Panc1 (cell line): ENCODE measurements at regions not wholly inside any gene's neighbourhood (a gene's known extent, or its start where the extent isn't known, plus 50 kb on each side); places are given as distances from the start of the nearest gene placed in this dataset.

ENCODE experiments used
- ATAC-seq: fragments of 200-7000 bp; cut with Tn5 transposase; 2 replicates; pipeline ENCODE4 v1.9.1; 2020; ENCODE audit warnings: mild to moderate bottlenecking, moderate library complexity
- BruUV-seq: library from RNA; stranded (reverse); fragments of 400-500 nt; replicated peaks from 2 replicates; lab custom pipeline; 2021; lab: Mats Ljungman, UMichigan
- CTCF ChIA-PET: fragments of 300-600 bp; sonication (Branson Sonifier 250); formaldehyde crosslinking; loops from one replicate; lab custom pipeline; 2022; ENCODE audit warnings: antibody characterized with exemption; lab: Charles Lee
- POLR2A ChIA-PET: fragments of 300-600 bp; sonication (Branson Sonifier 250); formaldehyde crosslinking; loops from one replicate; lab custom pipeline; 2022; ENCODE audit warnings: antibody characterized with exemption; lab: Charles Lee
- DNase-seq: peaks from one replicate; pipeline ENCODE4 v3.0.0-alpha.2; 2010; ENCODE audit warnings: low read depth, low spot score
- H3K27ac ChIP-seq: 2 replicates; pipeline ENCODE4 v1.5.1; 2011; ENCODE audit warnings: mild to moderate bottlenecking, low read length, inconsistent platforms
- H3K27me3 ChIP-seq: fragments of 200-500 bp; sonication (Bioruptor generic); 2 replicates; pipeline ENCODE4 v1.6.0; 2014; ENCODE audit warnings: low read length, inconsistent platforms; ENCODE audit not compliant: control insufficient read depth, insufficient read depth
- H3K36me3 ChIP-seq: fragments of 200-500 bp; sonication (Bioruptor generic); 2 replicates; pipeline ENCODE4 v1.5.1; 2014; ENCODE audit warnings: inconsistent platforms, mild to moderate bottlenecking, low read length, moderate library complexity; ENCODE audit not compliant: control insufficient read depth, insufficient read depth
- H3K4me1 ChIP-seq: 2 replicates; pipeline ENCODE4 v1.5.1; 2011; ENCODE audit warnings: inconsistent platforms, mild to moderate bottlenecking, low read length, moderate library complexity; ENCODE audit not compliant: control insufficient read depth, insufficient read depth
- H3K4me3 ChIP-seq, 2 experiments: 2 replicates each; pipeline ENCODE4 v1.5.1; 2011 to 2012; ENCODE audit warnings: low read depth in 2 of 2, low read length in 2 of 2, mild to moderate bottlenecking in 2 of 2, inconsistent platforms in 1 of 2, moderate library complexity in 1 of 2
- H3K9me3 ChIP-seq: fragments of 200-500 bp; sonication (Bioruptor generic); 2 replicates; pipeline ENCODE4 v1.5.1; 2014; ENCODE audit warnings: low read depth, mild to moderate bottlenecking, inconsistent platforms, low read length, moderate library complexity; ENCODE audit not compliant: control insufficient read depth, insufficient read depth
- POLR2AphosphoS5 ChIP-seq: IDR thresholded peaks from 2 replicates; pipeline ENCODE4 v1.6.1; 2012; ENCODE audit warnings: mild to moderate bottlenecking, low read depth, low read length, moderate library complexity
- REST ChIP-seq, 2 experiments: IDR thresholded peaks; 2 replicates each; pipeline ENCODE4 v1.6.1; 2011 to 2012; ENCODE audit warnings: low read depth in 2 of 2, control low read depth in 1 of 2, low read length in 1 of 2, mild to moderate bottlenecking in 1 of 2, moderate library complexity in 1 of 2; ENCODE audit not compliant: insufficient read depth in 1 of 2
- SIN3A ChIP-seq: IDR thresholded peaks from 2 replicates; pipeline ENCODE4 v1.6.1; 2012; ENCODE audit warnings: low read depth, mild to moderate bottlenecking, low read length, moderate library complexity, borderline replicate concordance; ENCODE audit not compliant: insufficient read depth
- TCF7L2 ChIP-seq: IDR thresholded peaks from 2 replicates; pipeline ENCODE4 v1.6.1; 2011; ENCODE audit warnings: mild to moderate bottlenecking, low read depth, low read length, inconsistent platforms
- in situ Hi-C: cut with HindIII; loops from 2 replicates; pipeline ENCODE4 v1.10.0; 2016; ENCODE audit warnings: low sequenced_read_pairs, low pct_unique_long_range_greater_than_20kb
- intact Hi-C: fragments of 100-400 bp; cut with micrococcal nuclease; formaldehyde crosslinking; loops from one replicate; pipeline ENCODE4 v1.10.0; 2022; ENCODE audit not compliant: unreplicated experiment
- TF ChIP-seq, protein P1 (sequence below): fragments of 450-650 bp; IDR thresholded peaks from 2 replicates; pipeline ENCODE4 v1.5.1; 2017; ENCODE audit warnings: mild to moderate bottlenecking

DNA sequence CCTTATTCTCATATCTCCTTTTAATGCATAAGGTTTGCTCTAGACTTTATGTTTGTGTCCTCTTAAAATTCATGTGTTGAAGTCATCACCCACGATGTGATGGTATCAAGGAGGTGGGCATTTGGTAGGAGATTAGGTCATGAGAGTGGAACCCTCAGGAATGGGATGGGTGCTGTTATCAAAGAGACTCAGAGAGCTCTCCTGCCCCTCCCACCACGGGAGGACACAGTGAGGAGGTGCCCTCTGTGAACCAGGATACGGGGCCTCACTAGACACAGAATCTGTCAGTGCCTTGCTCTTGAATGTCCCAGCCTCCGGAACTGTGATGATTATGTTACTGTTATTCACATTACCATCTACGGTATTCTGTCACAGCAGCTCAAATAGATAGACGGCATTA lies 359.0 kb downstream of the IRX1 start:
- TF ChIP-seq, protein P1, sequence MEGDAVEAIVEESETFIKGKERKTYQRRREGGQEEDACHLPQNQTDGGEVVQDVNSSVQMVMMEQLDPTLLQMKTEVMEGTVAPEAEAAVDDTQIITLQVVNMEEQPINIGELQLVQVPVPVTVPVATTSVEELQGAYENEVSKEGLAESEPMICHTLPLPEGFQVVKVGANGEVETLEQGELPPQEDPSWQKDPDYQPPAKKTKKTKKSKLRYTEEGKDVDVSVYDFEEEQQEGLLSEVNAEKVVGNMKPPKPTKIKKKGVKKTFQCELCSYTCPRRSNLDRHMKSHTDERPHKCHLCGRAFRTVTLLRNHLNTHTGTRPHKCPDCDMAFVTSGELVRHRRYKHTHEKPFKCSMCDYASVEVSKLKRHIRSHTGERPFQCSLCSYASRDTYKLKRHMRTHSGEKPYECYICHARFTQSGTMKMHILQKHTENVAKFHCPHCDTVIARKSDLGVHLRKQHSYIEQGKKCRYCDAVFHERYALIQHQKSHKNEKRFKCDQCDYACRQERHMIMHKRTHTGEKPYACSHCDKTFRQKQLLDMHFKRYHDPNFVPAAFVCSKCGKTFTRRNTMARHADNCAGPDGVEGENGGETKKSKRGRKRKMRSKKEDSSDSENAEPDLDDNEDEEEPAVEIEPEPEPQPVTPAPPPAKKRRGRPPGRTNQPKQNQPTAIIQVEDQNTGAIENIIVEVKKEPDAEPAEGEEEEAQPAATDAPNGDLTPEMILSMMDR, result no peak
- TF ChIP-seq POLR2AphosphoS5 (no peak), REST (IDR thresholded peaks at IDR 0.05; ENCODE audit: insufficient read depth in 1 of 2, low read depth in 2 of 2, low read length in 1 of 2) (no peak), SIN3A (no peak), TCF7L2 (no peak)
- Histone ChIP-seq H3K4me1 (no peaks in the 10 kb centered on the region), H3K36me3 (no peaks in the 10 kb centered on the region), H3K27ac (no peak overlapping the region), H3K27me3 (no peaks in the 10 kb centered on the region), H3K9me3 (no peaks in the 10 kb centered on the region), H3K4me3 (no peak overlapping the region)
- no peak for DNase-seq
- POLR2A ChIA-PET, result no interaction called here
- no peak for ATAC-seq
- in situ Hi-C loops (no loop called here), intact Hi-C loops (no loop called here)
- BruUV-seq, result no TSS peak
- CTCF ChIA-PET, result no interaction called here

DNA sequence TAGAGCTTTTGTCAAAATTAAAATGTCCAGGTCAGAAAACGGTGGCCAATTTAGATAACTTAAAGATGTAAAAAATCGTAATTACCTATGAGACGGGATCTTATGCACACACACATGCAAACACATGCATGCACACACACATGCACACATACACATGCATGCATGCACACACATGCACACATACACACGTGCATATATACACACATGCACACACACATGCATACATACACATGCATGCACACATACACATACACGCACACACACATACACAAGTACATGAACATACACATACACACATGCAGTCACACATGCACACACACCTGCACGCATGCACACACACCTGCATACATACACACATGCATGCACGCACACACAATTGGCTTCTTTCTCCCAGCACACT lies 362.0 kb downstream of the IRX1 start:
- BruUV-seq, result no TSS peak
- no peak for TF ChIP-seq REST (IDR thresholded peaks at IDR 0.05; ENCODE audit: insufficient read depth in 1 of 2, low read depth in 2 of 2, low read length in 1 of 2)
- no peak for TF ChIP-seq SIN3A
- TF ChIP-seq, protein P1, result no peak
- no peak for TF ChIP-seq POLR2AphosphoS5
- no peak for TF ChIP-seq TCF7L2
- no peaks in the 10 kb centered on the region for H3K9me3 ChIP-seq

More for the DNA sequence above, 362.0 kb downstream of the IRX1 start:
- in situ Hi-C loops, result no loop called here
- no peaks in the 10 kb centered on the region for H3K27me3 ChIP-seq
- intact Hi-C loops, result no loop called here
- no peak overlapping the region for H3K27ac ChIP-seq
- no peaks in the 10 kb centered on the region for H3K36me3 ChIP-seq
- ChIA-PET CTCF (no interaction called here), POLR2A (no interaction called here)
- H3K4me1 ChIP-seq, result no peaks in the 10 kb centered on the region
- DNase-seq (no peak), ATAC-seq (no peak)
- no peak overlapping the region for H3K4me3 ChIP-seq
